OCI-LY7 (cell line): ENCODE measurements at regions not wholly inside any gene's neighbourhood (a gene's known extent, or its start where the extent isn't known, plus 50 kb on each side); places are given as distances from the start of the nearest gene placed in this dataset.
"Not testable (repeated sequence)": the region's sequence is repeated elsewhere in the genome, so short reads cannot be mapped to it uniquely, and the experiment has no call there.

Source experiments
- CTCF ChIP-seq: fragments of 200-600 bp; sonication (generic); conservative IDR thresholded peaks from 2 replicates; pipeline ENCODE4 v1.5.1; 2014; ENCODE audit warnings: mild to moderate bottlenecking, antibody characterized with exemption, low read length, moderate library complexity, mixed read lengths
- EZH2phosphoT487 ChIP-seq: fragments of 200-600 bp; sonication (generic); IDR thresholded peaks from 2 replicates; pipeline ENCODE4 v1.6.1; 2018; ENCODE audit warnings: low read depth, borderline replicate concordance, mild to moderate bottlenecking, mixed run types, antibody characterized with exemption, low read length, moderate library complexity, mixed read lengths

- TF ChIP-seq CTCF, EZH2phosphoT487: not testable (repeated sequence)
Observed at GRCh38 chr1:814543-814942, 109.2 kb upstream of the SAMD11 start.
